ENCODE measurements at regions not wholly inside any gene's neighbourhood (a gene's known extent, or its start where the extent isn't known, plus 50 kb on each side); places are given as distances from the start of the nearest gene placed in this dataset.

GRCh38 chr3:74403307-74403706, 211.2 kb downstream of the CNTN3 start:
- Mint-ChIP-seq H3K36me3 (no peaks in the 10 kb centered on the region), H3K27ac (no peak overlapping the region), H3K9me3 (peaks cover 0 to 11% (median 2%) of the 10 kb centered on the region in 7 donors), H3K4me1 (no peaks in the 10 kb centered on the region), H3K4me3 (no peak overlapping the region), H3K27me3 (ENCODE audit: low read depth in 3 of 3) (no peaks in the 10 kb centered on the region)
- H4K20me1 ChIP-seq (ENCODE audit: insufficient read depth, low read length) = no peaks in the 10 kb centered on the region
- H3K27me3 ChIP-seq (ENCODE audit: control insufficient read depth in 2 of 2, insufficient read depth in 2 of 2, low read length in 2 of 2) = no peaks in the 10 kb centered on the region
- H2AFZ ChIP-seq (ENCODE audit: insufficient read depth, low read depth, low read length, poor library complexity, severe bottlenecking) = no peak overlapping the region
- H3K4me2 ChIP-seq (replicated peaks; ENCODE audit: extremely low read depth, low read length, poor library complexity, severe bottlenecking) = no peak overlapping the region
- H3K27ac ChIP-seq (ENCODE audit: low read depth in 1 of 2, low read length in 2 of 2) = no peak overlapping the region
- H3K36me3 ChIP-seq (replicated peaks in 1 of 2; ENCODE audit: control insufficient read depth in 1 of 2, insufficient read depth in 2 of 2, low read length in 2 of 2) = no peaks in the 10 kb centered on the region
- WGBS (ENCODE audit: insufficient coverage) = no CpG with 5 or more reads among the region's 2 CpGs
- no peak for TF ChIP-seq CTCF (IDR thresholded peaks at IDR 0.05)
- H3K79me2 ChIP-seq (ENCODE audit: insufficient read depth, low read length) = no peaks in the 10 kb centered on the region
- intact Hi-C loops (cut with micrococcal nuclease) = no loop called here
- H3K9me3 ChIP-seq (replicated peaks in 1 of 2; ENCODE audit: control insufficient read depth in 1 of 2, insufficient read depth in 1 of 2, low read length in 2 of 2) = peaks cover 0 to 6% of the 10 kb centered on the region in 2 donors
- no peak overlapping the region for H3K4me3 ChIP-seq (replicated peaks in 1 of 3; ENCODE audit: low read depth in 2 of 3, low read length in 3 of 3)
- no peak overlapping the region for H3K9ac ChIP-seq (ENCODE audit: insufficient read depth, low read length, poor library complexity, severe bottlenecking)
- no peaks in the 10 kb centered on the region for H3K4me1 ChIP-seq (ENCODE audit: control insufficient read depth in 1 of 2, insufficient read depth in 2 of 2, low read length in 2 of 2)
- no peak for DNase-seq

GRCh38 chr3:74402821-74403220, 211.6 kb downstream of the CNTN3 start:
- Mint-ChIP-seq H3K36me3 (no peaks in the 10 kb centered on the region), H3K9me3 (peaks cover 0 to 11% (median 2%) of the 10 kb centered on the region in 7 donors), H3K4me3 (no peak overlapping the region), H3K27ac (no peak overlapping the region), H3K4me1 (no peaks in the 10 kb centered on the region), H3K27me3 (ENCODE audit: low read depth in 3 of 3) (no peaks in the 10 kb centered on the region)
- Histone ChIP-seq H3K4me2 (replicated peaks; ENCODE audit: extremely low read depth, low read length, poor library complexity, severe bottlenecking) (no peak overlapping the region), H3K79me2 (ENCODE audit: insufficient read depth, low read length) (no peaks in the 10 kb centered on the region), H2AFZ (ENCODE audit: insufficient read depth, low read depth, low read length, poor library complexity, severe bottlenecking) (no peak overlapping the region), H3K36me3 (replicated peaks in 1 of 2; ENCODE audit: control insufficient read depth in 1 of 2, insufficient read depth in 2 of 2, low read length in 2 of 2) (no peaks in the 10 kb centered on the region), H3K9ac (ENCODE audit: insufficient read depth, low read length, poor library complexity, severe bottlenecking) (no peak overlapping the region), H3K4me3 (replicated peaks in 1 of 3; ENCODE audit: low read depth in 2 of 3, low read length in 3 of 3) (no peak overlapping the region), H3K27ac (ENCODE audit: low read depth in 1 of 2, low read length in 2 of 2) (no peak overlapping the region), H3K9me3 (replicated peaks in 1 of 2; ENCODE audit: control insufficient read depth in 1 of 2, insufficient read depth in 1 of 2, low read length in 2 of 2) (peaks cover 0 to 6% of the 10 kb centered on the region in 2 donors), H3K27me3 (ENCODE audit: control insufficient read depth in 2 of 2, insufficient read depth in 2 of 2, low read length in 2 of 2) (no peaks in the 10 kb centered on the region), H3K4me1 (ENCODE audit: control insufficient read depth in 1 of 2, insufficient read depth in 2 of 2, low read length in 2 of 2) (no peaks in the 10 kb centered on the region), H4K20me1 (ENCODE audit: insufficient read depth, low read length) (no peaks in the 10 kb centered on the region)
- no peak for DNase-seq
- intact Hi-C loops (cut with micrococcal nuclease) = no loop called here
- TF ChIP-seq CTCF (IDR thresholded peaks at IDR 0.05) = no peak
- WGBS (ENCODE audit: insufficient coverage) = 89% methylated on average over 3 of the region's 3 CpGs

Data from CD14-positive monocyte (primary cell).